HG03378 (cell line): ENCODE measurements at regions not wholly inside any gene's neighbourhood (a gene's known extent, or its start where the extent isn't known, plus 50 kb on each side); places are given as distances from the start of the nearest gene placed in this dataset.
"Not testable (repeated sequence)": the region's sequence is repeated elsewhere in the genome, so short reads cannot be mapped to it uniquely, and the experiment has no call there.

ENCODE experiments used
- ATAC-seq: cut with Tn5 transposase; IDR thresholded peaks from one replicate; pipeline ENCODE4 v1.9.1; 2021; ENCODE audit warnings: mild to moderate bottlenecking, moderate library complexity; ENCODE audit not compliant: unreplicated experiment

GRCh38 chr4:141513866-141514265 lies 122.5 kb upstream of the IL15 start:
- no peak for ATAC-seq

GRCh38 chr4:141518222-141518621 lies 118.2 kb upstream of the IL15 start:
- no peak for ATAC-seq

- ATAC-seq: no peak
These were observed 112.3 kb upstream of the IL15 start for GRCh38 chr4:141524116-141524515.

- no peak for ATAC-seq
These were observed 111.5 kb upstream of the IL15 start for GRCh38 chr4:141524841-141525240.

GRCh38 chr4:141530627-141531026 lies 105.8 kb upstream of the IL15 start:
- no peak for ATAC-seq

- no peak for ATAC-seq
These were observed 101.4 kb upstream of the IL15 start for GRCh38 chr4:141534985-141535384.

- ATAC-seq: no peak
These were observed 98.4 kb upstream of the IL15 start for GRCh38 chr4:141538001-141538400.

GRCh38 chr4:141540643-141541042 lies 95.7 kb upstream of the IL15 start:
- no peak for ATAC-seq

GRCh38 chr4:141541851-141542250 lies 94.5 kb upstream of the IL15 start:
- no peak for ATAC-seq

- ATAC-seq: no peak
These were observed 93.2 kb upstream of the IL15 start for GRCh38 chr4:141543176-141543575.

GRCh38 chr4:141543706-141544105 lies 92.7 kb upstream of the IL15 start:
- no peak for ATAC-seq

- ATAC-seq: no peak
These were observed 87.6 kb upstream of the IL15 start for GRCh38 chr4:141548791-141549190.

- ATAC-seq: peak; percentile 78
These were observed 76.3 kb upstream of the IL15 start for GRCh38 chr4:141560056-141560455.

- ATAC-seq: no peak
These were observed 73.7 kb upstream of the IL15 start for GRCh38 chr4:141562649-141563048.

- no peak for ATAC-seq
These were observed 72.7 kb upstream of the IL15 start for GRCh38 chr4:141563723-141564122.

GRCh38 chr4:141564961-141565360 lies 71.4 kb upstream of the IL15 start:
- ATAC-seq: not testable (repeated sequence)

GRCh38 chr4:141565379-141566089 lies 70.8 kb upstream of the IL15 start:
- no peak for ATAC-seq

GRCh38 chr4:141567326-141567915 lies 69.0 kb upstream of the IL15 start:
- ATAC-seq: no peak

- no peak for ATAC-seq
These were observed 67.2 kb upstream of the IL15 start for GRCh38 chr4:141569141-141569540.

- no peak for ATAC-seq
These were observed 66.1 kb upstream of the IL15 start for GRCh38 chr4:141570290-141570689.

GRCh38 chr4:141571362-141571761 lies 65.0 kb upstream of the IL15 start:
- no peak for ATAC-seq

GRCh38 chr4:141571793-141572192 lies 64.6 kb upstream of the IL15 start:
- no peak for ATAC-seq

- no peak for ATAC-seq
These were observed 62.7 kb upstream of the IL15 start for GRCh38 chr4:141573678-141574077.
